ENCODE measurements at regions not wholly inside any gene's neighbourhood (a gene's known extent, or its start where the extent isn't known, plus 50 kb on each side); places are given as distances from the start of the nearest gene placed in this dataset.

DNA sequence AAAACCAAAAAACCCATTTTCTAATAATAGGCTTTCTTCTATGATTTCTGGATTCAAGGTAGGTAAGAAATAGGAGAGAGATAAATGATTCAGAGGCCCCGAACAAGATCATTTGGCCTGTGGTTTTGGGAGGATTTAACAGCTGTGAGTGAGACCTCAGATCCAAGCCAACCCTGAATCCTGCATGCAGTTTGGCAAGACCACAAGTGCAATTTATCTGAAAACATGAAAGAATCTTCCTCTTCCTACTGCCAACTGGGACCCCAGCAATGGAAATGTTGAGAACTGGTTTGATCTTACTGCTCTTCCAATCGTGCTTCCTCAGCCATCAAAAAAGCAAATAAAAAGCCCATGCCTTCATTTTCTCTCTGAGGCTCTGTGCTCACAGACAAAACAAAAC, 519.7 kb upstream of the TBX3 start:
- in situ Hi-C loops (cut with MboI; ENCODE audit: low pct_ligation_motif_present in 1 of 4, low pct_unique_long_range_greater_than_20kb in 1 of 4, low sequenced_read_pairs in 3 of 4) = no loop called here
- TF ChIP-seq, protein P1, sequence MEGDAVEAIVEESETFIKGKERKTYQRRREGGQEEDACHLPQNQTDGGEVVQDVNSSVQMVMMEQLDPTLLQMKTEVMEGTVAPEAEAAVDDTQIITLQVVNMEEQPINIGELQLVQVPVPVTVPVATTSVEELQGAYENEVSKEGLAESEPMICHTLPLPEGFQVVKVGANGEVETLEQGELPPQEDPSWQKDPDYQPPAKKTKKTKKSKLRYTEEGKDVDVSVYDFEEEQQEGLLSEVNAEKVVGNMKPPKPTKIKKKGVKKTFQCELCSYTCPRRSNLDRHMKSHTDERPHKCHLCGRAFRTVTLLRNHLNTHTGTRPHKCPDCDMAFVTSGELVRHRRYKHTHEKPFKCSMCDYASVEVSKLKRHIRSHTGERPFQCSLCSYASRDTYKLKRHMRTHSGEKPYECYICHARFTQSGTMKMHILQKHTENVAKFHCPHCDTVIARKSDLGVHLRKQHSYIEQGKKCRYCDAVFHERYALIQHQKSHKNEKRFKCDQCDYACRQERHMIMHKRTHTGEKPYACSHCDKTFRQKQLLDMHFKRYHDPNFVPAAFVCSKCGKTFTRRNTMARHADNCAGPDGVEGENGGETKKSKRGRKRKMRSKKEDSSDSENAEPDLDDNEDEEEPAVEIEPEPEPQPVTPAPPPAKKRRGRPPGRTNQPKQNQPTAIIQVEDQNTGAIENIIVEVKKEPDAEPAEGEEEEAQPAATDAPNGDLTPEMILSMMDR (IDR thresholded peaks at IDR 0.05) = no peak
- TF ChIP-seq POLR2A (IDR thresholded peaks at IDR 0.05) = no peak
- no peak for TF ChIP-seq EP300 (IDR thresholded peaks at IDR 0.05; ENCODE audit: low read depth)
- no peak for TF ChIP-seq POLR2AphosphoS5 (IDR thresholded peaks at IDR 0.05)
- intact Hi-C loops (cut with DNase I; ENCODE audit: low total_unique reads) = no loop called here
- 40 to 57% methylated on average over 1 to 2 of the region's 2 CpGs for WGBS, 2 donors (ENCODE audit: low coverage in 1 of 2)
- no peak for DNase-seq
- no peak overlapping the region for H3K4me3 ChIP-seq
- H3K36me3 ChIP-seq = no peaks in the 10 kb centered on the region
- no peaks in the 10 kb centered on the region for H3K27me3 ChIP-seq
- H3K27ac ChIP-seq = no peak overlapping the region
- H3K4me1 ChIP-seq = no peaks in the 10 kb centered on the region
- H3K9me3 ChIP-seq = no peaks in the 10 kb centered on the region

- in situ Hi-C loops (cut with MboI; ENCODE audit: low pct_ligation_motif_present in 1 of 4, low pct_unique_long_range_greater_than_20kb in 1 of 4, low sequenced_read_pairs in 3 of 4) = no loop called here
- 28 to 45% methylated on average over 3 of the region's 3 CpGs for WGBS, 2 donors (ENCODE audit: low coverage in 1 of 2)
- Histone ChIP-seq H3K27ac (no peak overlapping the region), H3K4me1 (no peaks in the 10 kb centered on the region), H3K4me3 (no peak overlapping the region), H3K27me3 (no peaks in the 10 kb centered on the region), H3K9me3 (no peaks in the 10 kb centered on the region), H3K36me3 (no peaks in the 10 kb centered on the region)
- DNase-seq = no peak
- intact Hi-C loops (cut with DNase I; ENCODE audit: low total_unique reads) = no loop called here
- TF ChIP-seq, protein P1 (IDR thresholded peaks at IDR 0.05) = no peak
- TF ChIP-seq EP300 (IDR thresholded peaks at IDR 0.05; ENCODE audit: low read depth) (no peak), POLR2AphosphoS5 (IDR thresholded peaks at IDR 0.05) (no peak), POLR2A (IDR thresholded peaks at IDR 0.05) (no peak)
Observed at GRCh38 chr12:115201966-115202365, 518.0 kb upstream of the TBX3 start.

DNA sequence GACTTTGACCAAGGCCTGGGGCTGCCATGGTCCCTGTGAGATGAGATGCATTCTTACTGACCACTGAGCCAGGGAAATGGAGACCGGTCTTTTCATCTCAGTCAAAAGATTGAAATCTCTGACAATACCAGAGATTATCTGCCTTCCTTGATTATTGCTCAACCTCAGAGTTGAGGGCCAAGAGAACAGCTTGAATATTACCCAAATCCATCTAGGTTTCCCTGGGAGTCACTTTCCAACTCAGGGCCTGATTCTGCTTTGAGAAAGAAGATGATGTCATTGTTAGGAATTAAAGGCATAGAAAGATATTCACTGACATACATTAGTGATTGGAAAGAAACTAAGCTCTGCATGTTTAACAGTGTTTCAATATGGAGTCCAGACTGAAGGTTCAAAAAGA, 515.9 kb upstream of the TBX3 start:
- intact Hi-C loops (cut with DNase I; ENCODE audit: low total_unique reads) (no loop called here), in situ Hi-C loops (cut with MboI; ENCODE audit: low pct_ligation_motif_present in 1 of 4, low pct_unique_long_range_greater_than_20kb in 1 of 4, low sequenced_read_pairs in 3 of 4) (no loop called here)
- TF ChIP-seq, protein P1 (IDR thresholded peaks at IDR 0.05) = no peak
- TF ChIP-seq EP300 (IDR thresholded peaks at IDR 0.05; ENCODE audit: low read depth) (no peak), POLR2A (IDR thresholded peaks at IDR 0.05) (no peak), POLR2AphosphoS5 (IDR thresholded peaks at IDR 0.05) (no peak)
- 82 to 100% methylated on average over 1 of the region's 1 CpG for WGBS, 2 donors (ENCODE audit: low coverage in 1 of 2)
- no peaks in the 10 kb centered on the region for H3K36me3 ChIP-seq
- peaks cover 0 to 3% (median under 1%) of the 10 kb centered on the region in 4 donors for H3K4me1 ChIP-seq
- no peak overlapping the region for H3K27ac ChIP-seq
- H3K4me3 ChIP-seq = no peak overlapping the region
- H3K9me3 ChIP-seq = no peaks in the 10 kb centered on the region
- H3K27me3 ChIP-seq = no peaks in the 10 kb centered on the region
- no peak for DNase-seq

DNA sequence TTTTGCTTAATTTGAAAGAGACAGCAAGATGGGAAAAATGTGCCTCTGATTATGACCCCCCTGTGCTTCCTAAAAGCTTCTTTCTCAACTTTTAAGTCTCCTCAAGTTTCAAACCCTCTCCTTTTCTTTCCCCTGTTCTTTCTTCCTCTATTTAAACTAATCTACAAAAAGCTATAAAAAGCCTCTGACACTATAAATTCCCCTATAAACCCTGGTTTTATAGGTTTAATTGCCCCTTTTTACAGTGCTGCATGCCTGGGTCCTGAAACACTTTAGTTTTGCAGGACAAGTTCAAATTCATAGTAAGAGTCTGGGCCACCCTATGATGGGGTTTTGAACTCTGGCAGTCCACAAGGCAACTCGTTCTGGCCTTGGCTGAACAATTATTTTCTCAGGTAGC, 510.9 kb upstream of the TBX3 start:
- intact Hi-C loops (cut with DNase I; ENCODE audit: low total_unique reads) (no loop called here), in situ Hi-C loops (cut with MboI; ENCODE audit: low pct_ligation_motif_present in 1 of 4, low pct_unique_long_range_greater_than_20kb in 1 of 4, low sequenced_read_pairs in 3 of 4) (no loop called here)
- no peaks in the 10 kb centered on the region for H3K36me3 ChIP-seq
- H3K4me3 ChIP-seq = no peak overlapping the region
- WGBS, 2 donors (ENCODE audit: low coverage in 1 of 2) = 30 to 40% methylated on average over 1 of the region's 1 CpG
- H3K27me3 ChIP-seq = no peaks in the 10 kb centered on the region
- H3K27ac ChIP-seq = no peak overlapping the region
- H3K9me3 ChIP-seq = no peaks in the 10 kb centered on the region
- DNase-seq = no peak
- peaks cover 0 to 10% (median 4%) of the 10 kb centered on the region in 4 donors for H3K4me1 ChIP-seq
- TF ChIP-seq, protein P1 (IDR thresholded peaks at IDR 0.05) = no peak
- TF ChIP-seq POLR2AphosphoS5 (IDR thresholded peaks at IDR 0.05) = no peak
- no peak for TF ChIP-seq EP300 (IDR thresholded peaks at IDR 0.05; ENCODE audit: low read depth)
- no peak for TF ChIP-seq POLR2A (IDR thresholded peaks at IDR 0.05)
